Lung (tissue), 11 donors: ENCODE measurements at regions not wholly inside any gene's neighbourhood (a gene's known extent, or its start where the extent isn't known, plus 50 kb on each side); places are given as distances from the start of the nearest gene placed in this dataset.

Experiments used
- ATAC-seq: fragments of 200-7000 bp; cut with Tn5 transposase; one replicate; pipeline ENCODE4 v1.9.1; 2020; ENCODE audit warnings: moderate number of reproducible peaks; ENCODE audit not compliant: insufficient read depth, low FRiP score
- DNase-seq, 3 donors: peaks; one replicate each; pipeline ENCODE4 v3.0.0-alpha.2; 2013 to 2017
- H3K27ac ChIP-seq, 2 donors: one replicate each; pipeline ENCODE4 v1.5.1; 2013; ENCODE audit warnings: mild to moderate bottlenecking in 2 of 2, moderate library complexity in 2 of 2, control low read depth in 1 of 2, inconsistent platforms in 1 of 2, low read depth in 1 of 2, low read length in 1 of 2
- H3K27me3 ChIP-seq, 3 donors: one replicate each; pipeline ENCODE4 v1.5.1; 2013; ENCODE audit warnings: low read length in 2 of 3; ENCODE audit not compliant: control insufficient read depth in 3 of 3, insufficient read depth in 3 of 3
- H3K36me3 ChIP-seq, 4 donors: one replicate each; pipeline ENCODE4 v1.5.1; 2013; ENCODE audit warnings: low read length in 4 of 4, mild to moderate bottlenecking in 1 of 4, moderate library complexity in 1 of 4; ENCODE audit not compliant: control insufficient read depth in 4 of 4, insufficient read depth in 4 of 4
- H3K4me1 ChIP-seq, 5 donors: one replicate each; pipeline ENCODE4 v1.5.1; 2013; ENCODE audit warnings: low read length in 5 of 5, mild to moderate bottlenecking in 2 of 5, moderate library complexity in 1 of 5; ENCODE audit not compliant: control insufficient read depth in 5 of 5, insufficient read depth in 5 of 5
- H3K4me3 ChIP-seq: one replicate; pipeline ENCODE4 v1.5.1; 2013; ENCODE audit warnings: mild to moderate bottlenecking, control low read depth, moderate library complexity
- H3K9ac ChIP-seq, 2 donors: one replicate each; pipeline ENCODE4 v1.5.1; 2013; ENCODE audit warnings: low read length in 2 of 2, control low read depth in 1 of 2; ENCODE audit not compliant: insufficient read depth in 1 of 2
- H3K9me3 ChIP-seq, 4 donors: one replicate each; pipeline ENCODE4 v1.5.1; 2013; ENCODE audit warnings: low read length in 3 of 4, mild to moderate bottlenecking in 1 of 4, moderate library complexity in 1 of 4; ENCODE audit not compliant: control insufficient read depth in 4 of 4, insufficient read depth in 3 of 4
- CTCF ChIP-seq: IDR thresholded peaks from 2 replicates; pipeline ENCODE4 v1.5.1; 2012; ENCODE audit warnings: mild to moderate bottlenecking; ENCODE audit errors: control extremely low read depth, extremely low read depth
- WGBS, 2 donors: extraction: QIAGEN DNeasy Blood & Tissue Kit; methylation state at CpG; one replicate each; pipeline ENCODE4 v1.1.7; 2013; 5-methylcytosine and 5-hydroxymethylcytosine counted together
- donor health status: control.
- donor health status: control.
- donor health status: Bipolar disorder and iron deficiency.
- donor health status: healthy.
- donor health status: DM: yes; HTN: yes; CAD: no.

GRCh38 chr12:60114169-60114568 lies 518.3 kb downstream of the SLC16A7 start:
- no peaks in the 10 kb centered on the region for H3K4me1 ChIP-seq
- DNase-seq (no peak), ATAC-seq (no peak)
- no peak overlapping the region for H3K4me3 ChIP-seq
- H3K27me3 ChIP-seq: no peaks in the 10 kb centered on the region
- peaks cover 0 to 2% (median 0%) of the 10 kb centered on the region in 4 donors for H3K9me3 ChIP-seq
- TF ChIP-seq CTCF: no peak
- no peaks in the 10 kb centered on the region for H3K36me3 ChIP-seq
- H3K27ac ChIP-seq: no peak overlapping the region
- 78 to 85% methylated on average over 1 of the region's 1 CpG for WGBS, 2 donors
- no peak overlapping the region for H3K9ac ChIP-seq

GRCh38 chr12:60119327-60119726 lies 523.5 kb downstream of the SLC16A7 start:
- Histone ChIP-seq H3K4me1 (no peaks in the 10 kb centered on the region), H3K4me3 (no peak overlapping the region), H3K9ac (no peak overlapping the region), H3K36me3 (no peaks in the 10 kb centered on the region), H3K27me3 (no peaks in the 10 kb centered on the region), H3K9me3 (peaks cover 0 to 2% (median 0%) of the 10 kb centered on the region in 4 donors), H3K27ac (no peak overlapping the region)
- TF ChIP-seq CTCF: no peak
- no peak for ATAC-seq
- 44 to 55% methylated on average over 2 of the region's 2 CpGs for WGBS, 2 donors
- DNase-seq: no peak

- WGBS, 2 donors: 83 to 89% methylated on average over 5 of the region's 5 CpGs
- H3K9me3 ChIP-seq: peaks cover 0 to 2% (median 0%) of the 10 kb centered on the region in 4 donors
- DNase-seq: no peak
- H3K4me3 ChIP-seq: no peak overlapping the region
- no peak for TF ChIP-seq CTCF
- H3K9ac ChIP-seq: no peak overlapping the region
- no peak overlapping the region for H3K27ac ChIP-seq
- no peak for ATAC-seq
- H3K36me3 ChIP-seq: no peaks in the 10 kb centered on the region
- no peaks in the 10 kb centered on the region for H3K27me3 ChIP-seq
- no peaks in the 10 kb centered on the region for H3K4me1 ChIP-seq
Measured at GRCh38 chr12:60120199-60120598, 524.4 kb downstream of the SLC16A7 start.

GRCh38 chr12:60123557-60123956 lies 527.7 kb downstream of the SLC16A7 start:
- Histone ChIP-seq H3K36me3 (no peaks in the 10 kb centered on the region), H3K4me1 (no peaks in the 10 kb centered on the region), H3K4me3 (no peak overlapping the region), H3K27me3 (no peaks in the 10 kb centered on the region), H3K9me3 (no peaks in the 10 kb centered on the region), H3K27ac (no peak overlapping the region), H3K9ac (no peak overlapping the region)
- DNase-seq (no peak), ATAC-seq (no peak)
- WGBS, 2 donors: 57 to 78% methylated on average over 1 of the region's 1 CpG
- no peak for TF ChIP-seq CTCF
